ENCODE measurements at regions not wholly inside any gene's neighbourhood (a gene's known extent, or its start where the extent isn't known, plus 50 kb on each side); places are given as distances from the start of the nearest gene placed in this dataset.

GRCh38 chr16:80489173-80489572 lies 51.6 kb upstream of the DYNLRB2 start:
- DNase-seq (ENCODE audit: low spot score), result no peak
- intact Hi-C loops (cut with DNase I), result no loop called here

- no peak for DNase-seq (ENCODE audit: low spot score)
- intact Hi-C loops (cut with DNase I), result no loop called here
Observed at GRCh38 chr16:80488167-80488566, 52.6 kb upstream of the DYNLRB2 start.

- intact Hi-C loops (cut with DNase I), result no loop called here
- DNase-seq (ENCODE audit: low spot score), result no peak
Observed at GRCh38 chr16:80480664-80481063, 60.1 kb upstream of the DYNLRB2 start.

GRCh38 chr16:80477838-80478237 lies 63.0 kb upstream of the DYNLRB2 start:
- DNase-seq (ENCODE audit: low spot score), result no peak
- intact Hi-C loops (cut with DNase I), result no loop called here

- intact Hi-C loops (cut with DNase I), result no loop called here
- no peak for DNase-seq (ENCODE audit: low spot score)
Observed at GRCh38 chr16:80468029-80468428, 72.8 kb upstream of the DYNLRB2 start.

GRCh38 chr16:80466024-80466987 lies 74.5 kb upstream of the DYNLRB2 start:
- no peak for DNase-seq (ENCODE audit: low spot score)
- intact Hi-C loops (cut with DNase I), result no loop called here

GRCh38 chr16:80463751-80464495 lies 76.9 kb upstream of the DYNLRB2 start:
- intact Hi-C loops (cut with DNase I), result no loop called here
- DNase-seq (ENCODE audit: low spot score), result no peak

- DNase-seq (ENCODE audit: low spot score), result no peak
- intact Hi-C loops (cut with DNase I), result no loop called here
Observed at GRCh38 chr16:80463326-80463725, 77.5 kb upstream of the DYNLRB2 start.

GRCh38 chr16:80462917-80463316 lies 77.9 kb upstream of the DYNLRB2 start:
- intact Hi-C loops (cut with DNase I), result no loop called here

GRCh38 chr16:80460988-80461387 lies 79.8 kb upstream of the DYNLRB2 start:
- no peak for DNase-seq (ENCODE audit: low spot score)
- intact Hi-C loops (cut with DNase I), result no loop called here

More at GRCh38 chr16:80462917-80463316, 77.9 kb upstream of the DYNLRB2 start:
- no peak for DNase-seq (ENCODE audit: low spot score)

- no peak for DNase-seq (ENCODE audit: low spot score)
- intact Hi-C loops (cut with DNase I), result no loop called here
Observed at GRCh38 chr16:80459966-80460365, 80.8 kb upstream of the DYNLRB2 start.

- intact Hi-C loops (cut with DNase I), result no loop called here
- no peak for DNase-seq (ENCODE audit: low spot score)
Observed at GRCh38 chr16:80459331-80459777, 81.4 kb upstream of the DYNLRB2 start.

GRCh38 chr16:80457871-80458270 lies 82.9 kb upstream of the DYNLRB2 start:
- intact Hi-C loops (cut with DNase I), result no loop called here
- no peak for DNase-seq (ENCODE audit: low spot score)

GRCh38 chr16:80454802-80455201 lies 86.0 kb upstream of the DYNLRB2 start:
- intact Hi-C loops (cut with DNase I), result no loop called here
- no peak for DNase-seq (ENCODE audit: low spot score)

GRCh38 chr16:80449392-80449791 lies 91.4 kb upstream of the DYNLRB2 start:
- no peak for DNase-seq (ENCODE audit: low spot score)
- intact Hi-C loops (cut with DNase I), result no loop called here

GRCh38 chr16:80447241-80447640 lies 93.6 kb upstream of the DYNLRB2 start:
- intact Hi-C loops (cut with DNase I), result no loop called here
- no peak for DNase-seq (ENCODE audit: low spot score)

GRCh38 chr16:80442779-80443178 lies 98.0 kb upstream of the DYNLRB2 start:
- DNase-seq (ENCODE audit: low spot score), result no peak
- intact Hi-C loops (cut with DNase I), result no loop called here

GRCh38 chr16:80441935-80442334 lies 98.9 kb upstream of the DYNLRB2 start:
- DNase-seq (ENCODE audit: low spot score), result no peak
- intact Hi-C loops (cut with DNase I), result no loop called here

GRCh38 chr16:80440667-80441066 lies 100.1 kb upstream of the DYNLRB2 start:
- intact Hi-C loops (cut with DNase I), result no loop called here
- DNase-seq (ENCODE audit: low spot score), result no peak

GRCh38 chr16:80437707-80438106 lies 103.1 kb upstream of the DYNLRB2 start:
- DNase-seq (ENCODE audit: low spot score), result no peak
- intact Hi-C loops (cut with DNase I), result no loop called here

- DNase-seq (ENCODE audit: low spot score), result no peak
- intact Hi-C loops (cut with DNase I), result no loop called here
Observed at GRCh38 chr16:80436510-80436909, 104.3 kb upstream of the DYNLRB2 start.

Measured in cardiac septum (tissue), 1 donor.